ENCODE measurements at regions not wholly inside any gene's neighbourhood (a gene's known extent, or its start where the extent isn't known, plus 50 kb on each side); places are given as distances from the start of the nearest gene placed in this dataset.

GRCh38 chr14:42159138-42159537 lies 552.5 kb downstream of the LRFN5 start:
- Histone ChIP-seq H3K36me3 (ENCODE audit: control insufficient read depth, insufficient read depth, low read length) (no peaks in the 10 kb centered on the region), H3K27me3 (replicated peaks; ENCODE audit: control insufficient read depth, insufficient read depth, low read length) (no peaks in the 10 kb centered on the region), H3K4me3 (replicated peaks; ENCODE audit: low read depth, low read length) (no peak overlapping the region)
- DNase-seq (ENCODE audit: extremely low read depth, insufficient read length), result no peak
- TF ChIP-seq CTCF (IDR thresholded peaks at IDR 0.05; ENCODE audit: insufficient read depth, low read length, poor library complexity, severe bottlenecking), result no peak

- no peak for DNase-seq (ENCODE audit: extremely low read depth, insufficient read length)
- no peak for TF ChIP-seq CTCF (IDR thresholded peaks at IDR 0.05; ENCODE audit: insufficient read depth, low read length, poor library complexity, severe bottlenecking)
- no peaks in the 10 kb centered on the region for H3K27me3 ChIP-seq (replicated peaks; ENCODE audit: control insufficient read depth, insufficient read depth, low read length)
- H3K4me3 ChIP-seq (replicated peaks; ENCODE audit: low read depth, low read length), result no peak overlapping the region
- no peaks in the 10 kb centered on the region for H3K36me3 ChIP-seq (ENCODE audit: control insufficient read depth, insufficient read depth, low read length)
Measured at GRCh38 chr14:42149609-42150261, 543.1 kb downstream of the LRFN5 start.

GRCh38 chr14:42145766-42146165 lies 539.1 kb downstream of the LRFN5 start:
- DNase-seq (ENCODE audit: extremely low read depth, insufficient read length), result no peak
- no peaks in the 10 kb centered on the region for H3K27me3 ChIP-seq (replicated peaks; ENCODE audit: control insufficient read depth, insufficient read depth, low read length)
- H3K4me3 ChIP-seq (replicated peaks; ENCODE audit: low read depth, low read length), result no peak overlapping the region
- no peak for TF ChIP-seq CTCF (IDR thresholded peaks at IDR 0.05; ENCODE audit: insufficient read depth, low read length, poor library complexity, severe bottlenecking)
- no peaks in the 10 kb centered on the region for H3K36me3 ChIP-seq (ENCODE audit: control insufficient read depth, insufficient read depth, low read length)

- no peak for DNase-seq (ENCODE audit: extremely low read depth, insufficient read length)
- Histone ChIP-seq H3K4me3 (replicated peaks; ENCODE audit: low read depth, low read length) (no peak overlapping the region), H3K36me3 (ENCODE audit: control insufficient read depth, insufficient read depth, low read length) (no peaks in the 10 kb centered on the region), H3K27me3 (replicated peaks; ENCODE audit: control insufficient read depth, insufficient read depth, low read length) (no peaks in the 10 kb centered on the region)
- TF ChIP-seq CTCF (IDR thresholded peaks at IDR 0.05; ENCODE audit: insufficient read depth, low read length, poor library complexity, severe bottlenecking), result no peak
Measured at GRCh38 chr14:42143114-42143513, 536.4 kb downstream of the LRFN5 start.

- DNase-seq (ENCODE audit: extremely low read depth, insufficient read length), result no peak
- H3K27me3 ChIP-seq (replicated peaks; ENCODE audit: control insufficient read depth, insufficient read depth, low read length), result no peaks in the 10 kb centered on the region
- H3K4me3 ChIP-seq (replicated peaks; ENCODE audit: low read depth, low read length), result no peak overlapping the region
- no peaks in the 10 kb centered on the region for H3K36me3 ChIP-seq (ENCODE audit: control insufficient read depth, insufficient read depth, low read length)
- TF ChIP-seq CTCF (IDR thresholded peaks at IDR 0.05; ENCODE audit: insufficient read depth, low read length, poor library complexity, severe bottlenecking), result no peak
Measured at GRCh38 chr14:42141328-42141727, 534.7 kb downstream of the LRFN5 start.

GRCh38 chr14:42140831-42141279 lies 534.2 kb downstream of the LRFN5 start:
- Histone ChIP-seq H3K36me3 (ENCODE audit: control insufficient read depth, insufficient read depth, low read length) (no peaks in the 10 kb centered on the region), H3K4me3 (replicated peaks; ENCODE audit: low read depth, low read length) (no peak overlapping the region), H3K27me3 (replicated peaks; ENCODE audit: control insufficient read depth, insufficient read depth, low read length) (no peaks in the 10 kb centered on the region)
- no peak for TF ChIP-seq CTCF (IDR thresholded peaks at IDR 0.05; ENCODE audit: insufficient read depth, low read length, poor library complexity, severe bottlenecking)
- DNase-seq (ENCODE audit: extremely low read depth, insufficient read length), result no peak

Measured in GM06990 (cell line).